OCI-LY7 (cell line): ENCODE measurements at regions not wholly inside any gene's neighbourhood (a gene's known extent, or its start where the extent isn't known, plus 50 kb on each side); places are given as distances from the start of the nearest gene placed in this dataset.

Experiments used
- EZH2phosphoT487 ChIP-seq: fragments of 200-600 bp; sonication (generic); IDR thresholded peaks from 2 replicates; pipeline ENCODE4 v1.6.1; 2018; ENCODE audit warnings: low read depth, borderline replicate concordance, mild to moderate bottlenecking, mixed run types, antibody characterized with exemption, low read length, moderate library complexity, mixed read lengths
- TF ChIP-seq, protein P1 (sequence below): fragments of 200-600 bp; sonication (generic); conservative IDR thresholded peaks from 2 replicates; pipeline ENCODE4 v1.5.1; 2014; ENCODE audit warnings: mild to moderate bottlenecking, antibody characterized with exemption, low read length, moderate library complexity, mixed read lengths

DNA sequence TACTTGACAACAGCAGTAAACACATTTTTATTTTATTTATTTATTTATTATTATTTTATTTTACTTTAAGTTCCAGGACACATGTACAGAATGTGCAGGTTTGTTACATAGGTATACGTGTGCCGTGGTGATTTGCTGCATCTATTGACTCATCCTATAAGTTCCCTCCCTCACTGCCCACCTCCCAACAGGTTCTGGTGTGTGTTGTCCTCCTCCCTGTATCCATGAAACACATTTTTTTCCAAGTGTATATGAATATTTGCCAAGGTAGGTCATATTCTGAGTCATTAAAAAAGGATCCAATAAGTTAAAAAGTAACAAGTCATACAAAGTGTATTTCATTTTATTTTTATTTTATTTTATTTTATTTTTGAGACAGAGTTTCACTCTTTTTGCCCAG lies 567.3 kb upstream of the KCNMB2 start:
- TF ChIP-seq, protein P1, sequence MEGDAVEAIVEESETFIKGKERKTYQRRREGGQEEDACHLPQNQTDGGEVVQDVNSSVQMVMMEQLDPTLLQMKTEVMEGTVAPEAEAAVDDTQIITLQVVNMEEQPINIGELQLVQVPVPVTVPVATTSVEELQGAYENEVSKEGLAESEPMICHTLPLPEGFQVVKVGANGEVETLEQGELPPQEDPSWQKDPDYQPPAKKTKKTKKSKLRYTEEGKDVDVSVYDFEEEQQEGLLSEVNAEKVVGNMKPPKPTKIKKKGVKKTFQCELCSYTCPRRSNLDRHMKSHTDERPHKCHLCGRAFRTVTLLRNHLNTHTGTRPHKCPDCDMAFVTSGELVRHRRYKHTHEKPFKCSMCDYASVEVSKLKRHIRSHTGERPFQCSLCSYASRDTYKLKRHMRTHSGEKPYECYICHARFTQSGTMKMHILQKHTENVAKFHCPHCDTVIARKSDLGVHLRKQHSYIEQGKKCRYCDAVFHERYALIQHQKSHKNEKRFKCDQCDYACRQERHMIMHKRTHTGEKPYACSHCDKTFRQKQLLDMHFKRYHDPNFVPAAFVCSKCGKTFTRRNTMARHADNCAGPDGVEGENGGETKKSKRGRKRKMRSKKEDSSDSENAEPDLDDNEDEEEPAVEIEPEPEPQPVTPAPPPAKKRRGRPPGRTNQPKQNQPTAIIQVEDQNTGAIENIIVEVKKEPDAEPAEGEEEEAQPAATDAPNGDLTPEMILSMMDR, result no peak
- no peak for TF ChIP-seq EZH2phosphoT487
